HG03432 (cell line): ENCODE measurements at regions not wholly inside any gene's neighbourhood (a gene's known extent, or its start where the extent isn't known, plus 50 kb on each side); places are given as distances from the start of the nearest gene placed in this dataset.
"Not testable (repeated sequence)": the region's sequence is repeated elsewhere in the genome, so short reads cannot be mapped to it uniquely, and the experiment has no call there.

Experiments
- ATAC-seq: cut with Tn5 transposase; IDR thresholded peaks from one replicate; pipeline ENCODE4 v1.9.1; 2021; ENCODE audit warnings: mild to moderate bottlenecking, moderate library complexity; ENCODE audit not compliant: unreplicated experiment

- ATAC-seq = no peak
These were observed 106.7 kb upstream of the KDM7A start for GRCh38 chr7:140283472-140283871.

- no peak for ATAC-seq
These were observed 105.2 kb upstream of the KDM7A start for GRCh38 chr7:140281960-140282359.

- no peak for ATAC-seq
These were observed 104.5 kb upstream of the KDM7A start for GRCh38 chr7:140281255-140281654.

GRCh38 chr7:140276001-140276400, 99.2 kb upstream of the KDM7A start:
- no peak for ATAC-seq

- ATAC-seq = no peak
These were observed 98.5 kb upstream of the KDM7A start for GRCh38 chr7:140275069-140275965.

GRCh38 chr7:140273417-140273816, 96.6 kb upstream of the KDM7A start:
- no peak for ATAC-seq

GRCh38 chr7:140271643-140271968, 94.8 kb upstream of the KDM7A start:
- not testable (repeated sequence) for ATAC-seq

- ATAC-seq = no peak
These were observed 92.3 kb upstream of the KDM7A start for GRCh38 chr7:140269004-140269638.

GRCh38 chr7:140267381-140268226, 90.8 kb upstream of the KDM7A start:
- ATAC-seq = no peak

GRCh38 chr7:140263277-140263676, 86.5 kb upstream of the KDM7A start:
- ATAC-seq = no peak

- no peak for ATAC-seq
These were observed 85.6 kb upstream of the KDM7A start for GRCh38 chr7:140262242-140262903.

- no peak for ATAC-seq
These were observed 84.7 kb upstream of the KDM7A start for GRCh38 chr7:140261522-140261921.

- ATAC-seq = no peak
These were observed 84.3 kb upstream of the KDM7A start for GRCh38 chr7:140261105-140261486.

- no peak for ATAC-seq
These were observed 83.7 kb upstream of the KDM7A start for GRCh38 chr7:140260352-140261104.

- ATAC-seq = not testable (repeated sequence)
These were observed 80.5 kb upstream of the KDM7A start for GRCh38 chr7:140257278-140257677.

GRCh38 chr7:140254976-140255375, 78.2 kb upstream of the KDM7A start:
- not testable (repeated sequence) for ATAC-seq

GRCh38 chr7:140249036-140249806, 72.4 kb upstream of the KDM7A start:
- ATAC-seq = no peak

GRCh38 chr7:140247559-140247958, 70.8 kb upstream of the KDM7A start:
- ATAC-seq = no peak

- no peak for ATAC-seq
These were observed 68.9 kb upstream of the KDM7A start for GRCh38 chr7:140245611-140246105.
